Left ventricle myocardium inferior (tissue), 1 donor: ENCODE measurements at regions not wholly inside any gene's neighbourhood (a gene's known extent, or its start where the extent isn't known, plus 50 kb on each side); places are given as distances from the start of the nearest gene placed in this dataset.

ENCODE experiments used
- DNase-seq: peaks from one replicate; pipeline ENCODE4 v3.0.0-alpha.2; 2020
- H3K27ac ChIP-seq: fragments of 200-600 bp; replicated peaks from 2 replicates; pipeline ENCODE4 v1.8.0; 2021
- H3K27me3 ChIP-seq: fragments of 200-600 bp; 2 replicates; pipeline ENCODE4 v1.8.0; 2021; ENCODE audit warnings: low read depth
- H3K36me3 ChIP-seq: fragments of 200-600 bp; 2 replicates; pipeline ENCODE4 v1.8.0; 2021
- H3K4me1 ChIP-seq: fragments of 200-600 bp; 2 replicates; pipeline ENCODE4 v1.8.0; 2021
- H3K4me3 ChIP-seq: fragments of 200-600 bp; 2 replicates; pipeline ENCODE4 v1.8.0; 2021; ENCODE audit warnings: mild to moderate bottlenecking, moderate library complexity
- H3K9me3 ChIP-seq: fragments of 200-600 bp; replicated peaks from 2 replicates; pipeline ENCODE4 v1.8.0; 2021
- CTCF ChIP-seq: fragments of 200-600 bp; IDR thresholded peaks from 2 replicates; pipeline ENCODE4 v1.8.0; 2021; ENCODE audit warnings: antibody characterized with exemption, mild to moderate bottlenecking, borderline replicate concordance
- intact Hi-C: fragments of 100-400 bp; cut with micrococcal nuclease; formaldehyde crosslinking; loops from one replicate; pipeline ENCODE4 v1.11.0; 2022
- donor health status: DM: no; HTN: yes; CAD: no; lungs with severe emphysema.

GRCh38 chr5:4424895-4425294 is 715.2 kb upstream of the ADAMTS16 start:
- Histone ChIP-seq H3K27me3 (peaks cover 3% of the 10 kb centered on the region), H3K27ac (no peak overlapping the region), H3K4me3 (no peak overlapping the region), H3K9me3 (no peaks in the 10 kb centered on the region), H3K4me1 (no peaks in the 10 kb centered on the region), H3K36me3 (no peaks in the 10 kb centered on the region)
- DNase-seq = no peak
- no peak for TF ChIP-seq CTCF
- intact Hi-C loops = no loop called here

GRCh38 chr5:4440536-4440935 is 699.6 kb upstream of the ADAMTS16 start:
- no peak overlapping the region for H3K27ac ChIP-seq
- DNase-seq = no peak
- H3K36me3 ChIP-seq = no peaks in the 10 kb centered on the region
- H3K4me1 ChIP-seq = no peaks in the 10 kb centered on the region
- intact Hi-C loops = no loop called here
- no peak overlapping the region for H3K4me3 ChIP-seq
- no peaks in the 10 kb centered on the region for H3K9me3 ChIP-seq
- peaks cover 4% of the 10 kb centered on the region for H3K27me3 ChIP-seq
- no peak for TF ChIP-seq CTCF

GRCh38 chr5:4442221-4442620 is 697.9 kb upstream of the ADAMTS16 start:
- H3K27me3 ChIP-seq = peaks cover 4% of the 10 kb centered on the region
- no peak for TF ChIP-seq CTCF
- H3K9me3 ChIP-seq = peaks cover 8% of the 10 kb centered on the region
- intact Hi-C loops = no loop called here
- no peaks in the 10 kb centered on the region for H3K36me3 ChIP-seq
- no peaks in the 10 kb centered on the region for H3K4me1 ChIP-seq
- no peak overlapping the region for H3K27ac ChIP-seq
- H3K4me3 ChIP-seq = no peak overlapping the region
- no peak for DNase-seq

- Histone ChIP-seq H3K9me3 (peaks cover 23% of the 10 kb centered on the region), H3K36me3 (no peaks in the 10 kb centered on the region), H3K4me1 (no peaks in the 10 kb centered on the region), H3K4me3 (no peak overlapping the region), H3K27me3 (no peaks in the 10 kb centered on the region), H3K27ac (no peak overlapping the region)
- no peak for TF ChIP-seq CTCF
- intact Hi-C loops = no loop called here
- no peak for DNase-seq
Measured at GRCh38 chr5:4447657-4448056, 692.5 kb upstream of the ADAMTS16 start.

GRCh38 chr5:4453655-4454054 is 686.5 kb upstream of the ADAMTS16 start:
- DNase-seq = no peak
- no peak overlapping the region for H3K4me3 ChIP-seq
- H3K9me3 ChIP-seq = peaks cover 5% of the 10 kb centered on the region
- H3K27me3 ChIP-seq = no peaks in the 10 kb centered on the region
- no peaks in the 10 kb centered on the region for H3K4me1 ChIP-seq
- TF ChIP-seq CTCF = no peak
- intact Hi-C loops = no loop called here
- no peaks in the 10 kb centered on the region for H3K36me3 ChIP-seq
- no peak overlapping the region for H3K27ac ChIP-seq

- Histone ChIP-seq H3K4me3 (no peak overlapping the region), H3K36me3 (no peaks in the 10 kb centered on the region), H3K27ac (no peak overlapping the region), H3K9me3 (peaks cover 13% of the 10 kb centered on the region), H3K4me1 (no peaks in the 10 kb centered on the region), H3K27me3 (peaks cover 16% of the 10 kb centered on the region)
- no peak for TF ChIP-seq CTCF
- no peak for DNase-seq
- intact Hi-C loops = no loop called here
Measured at GRCh38 chr5:4479426-4479825, 660.7 kb upstream of the ADAMTS16 start.
